Activated CD4-positive, alpha-beta T cell treated with anti-CD3 and anti-CD28 coated beads for 48 hours (primary cell): ENCODE measurements at regions not wholly inside any gene's neighbourhood (a gene's known extent, or its start where the extent isn't known, plus 50 kb on each side); places are given as distances from the start of the nearest gene placed in this dataset.
"Not testable (repeated sequence)": the region's sequence is repeated elsewhere in the genome, so short reads cannot be mapped to it uniquely, and the experiment has no call there.

Experiments used
- DNase-seq: peaks from one replicate; pipeline ENCODE4 v3.0.0-alpha.2; 2020

- DNase-seq, result no peak
Measured at GRCh38 chr4:20046931-20047677, 204.6 kb upstream of the SLIT2 start.

- DNase-seq, result no peak
Measured at GRCh38 chr4:20046179-20046578, 205.5 kb upstream of the SLIT2 start.

GRCh38 chr4:20044966-20045365 is 206.7 kb upstream of the SLIT2 start:
- DNase-seq, result no peak

GRCh38 chr4:20044502-20044911 is 207.2 kb upstream of the SLIT2 start:
- DNase-seq, result no peak

- DNase-seq, result no peak
Measured at GRCh38 chr4:20043991-20044390, 207.7 kb upstream of the SLIT2 start.

GRCh38 chr4:20042769-20043168 is 208.9 kb upstream of the SLIT2 start:
- no peak for DNase-seq

GRCh38 chr4:20041839-20042407 is 209.8 kb upstream of the SLIT2 start:
- DNase-seq, result no peak

- no peak for DNase-seq
Measured at GRCh38 chr4:20037745-20038144, 214.0 kb upstream of the SLIT2 start.

GRCh38 chr4:20030108-20030507 is 221.6 kb upstream of the SLIT2 start:
- no peak for DNase-seq

- DNase-seq, result no peak
Measured at GRCh38 chr4:20028645-20029044, 223.1 kb upstream of the SLIT2 start.

GRCh38 chr4:20026456-20026855 is 225.2 kb upstream of the SLIT2 start:
- DNase-seq, result no peak

GRCh38 chr4:20022471-20022870 is 229.2 kb upstream of the SLIT2 start:
- DNase-seq, result no peak

GRCh38 chr4:20020056-20020455 is 231.6 kb upstream of the SLIT2 start:
- no peak for DNase-seq

GRCh38 chr4:20019310-20020015 is 232.2 kb upstream of the SLIT2 start:
- DNase-seq, result no peak

GRCh38 chr4:20017777-20018115 is 234.0 kb upstream of the SLIT2 start:
- DNase-seq, result no peak

- DNase-seq, result no peak
Measured at GRCh38 chr4:20017070-20017776, 234.5 kb upstream of the SLIT2 start.

GRCh38 chr4:20015636-20016224 is 236.0 kb upstream of the SLIT2 start:
- DNase-seq, result no peak

- not testable (repeated sequence) for DNase-seq
Measured at GRCh38 chr4:20003836-20004558, 247.7 kb upstream of the SLIT2 start.

- no peak for DNase-seq
Measured at GRCh38 chr4:19999775-20000414, 251.8 kb upstream of the SLIT2 start.

GRCh38 chr4:19999276-19999675 is 252.4 kb upstream of the SLIT2 start:
- DNase-seq, result no peak

GRCh38 chr4:19993242-19993641 is 258.5 kb upstream of the SLIT2 start:
- no peak for DNase-seq

GRCh38 chr4:19992471-19993093 is 259.1 kb upstream of the SLIT2 start:
- no peak for DNase-seq
